ENCODE measurements at regions not wholly inside any gene's neighbourhood (a gene's known extent, or its start where the extent isn't known, plus 50 kb on each side); places are given as distances from the start of the nearest gene placed in this dataset.
"Not testable (repeated sequence)": the region's sequence is repeated elsewhere in the genome, so short reads cannot be mapped to it uniquely, and the experiment has no call there.

DNA sequence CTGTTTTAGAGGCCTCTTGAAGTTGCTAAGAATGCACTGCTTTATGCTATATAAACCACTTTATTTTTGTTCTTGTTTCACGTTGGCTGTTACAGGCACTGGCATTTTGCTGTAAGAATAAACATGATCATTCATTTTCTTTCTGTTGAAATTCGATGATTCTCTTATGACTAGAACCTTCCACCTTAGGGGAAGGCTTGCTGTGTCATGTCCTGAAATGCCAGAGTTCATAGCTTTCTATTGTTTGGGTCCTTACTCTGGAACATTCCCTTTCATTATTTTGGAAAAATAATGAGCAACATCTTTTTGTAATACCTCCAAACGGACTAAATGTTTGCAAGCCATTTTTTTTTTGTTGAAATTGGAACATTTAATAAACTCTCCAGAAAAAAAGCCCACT lies 495.1 kb upstream of the POT1 start:
- Mint-ChIP-seq H3K27me3 (ENCODE audit: insufficient read depth, unreplicated experiment) (peaks cover 3% of the 10 kb centered on the region), H3K4me3 (ENCODE audit: unreplicated experiment) (no peak overlapping the region), H3K4me1 (ENCODE audit: low read depth, unreplicated experiment) (no peaks in the 10 kb centered on the region), H3K27ac (ENCODE audit: unreplicated experiment) (no peak overlapping the region), H3K36me3 (ENCODE audit: insufficient read depth, unreplicated experiment) (no peaks in the 10 kb centered on the region), H3K9me3 (ENCODE audit: unreplicated experiment) (peaks cover 10% of the 10 kb centered on the region)
- TF ChIP-seq, protein P1, sequence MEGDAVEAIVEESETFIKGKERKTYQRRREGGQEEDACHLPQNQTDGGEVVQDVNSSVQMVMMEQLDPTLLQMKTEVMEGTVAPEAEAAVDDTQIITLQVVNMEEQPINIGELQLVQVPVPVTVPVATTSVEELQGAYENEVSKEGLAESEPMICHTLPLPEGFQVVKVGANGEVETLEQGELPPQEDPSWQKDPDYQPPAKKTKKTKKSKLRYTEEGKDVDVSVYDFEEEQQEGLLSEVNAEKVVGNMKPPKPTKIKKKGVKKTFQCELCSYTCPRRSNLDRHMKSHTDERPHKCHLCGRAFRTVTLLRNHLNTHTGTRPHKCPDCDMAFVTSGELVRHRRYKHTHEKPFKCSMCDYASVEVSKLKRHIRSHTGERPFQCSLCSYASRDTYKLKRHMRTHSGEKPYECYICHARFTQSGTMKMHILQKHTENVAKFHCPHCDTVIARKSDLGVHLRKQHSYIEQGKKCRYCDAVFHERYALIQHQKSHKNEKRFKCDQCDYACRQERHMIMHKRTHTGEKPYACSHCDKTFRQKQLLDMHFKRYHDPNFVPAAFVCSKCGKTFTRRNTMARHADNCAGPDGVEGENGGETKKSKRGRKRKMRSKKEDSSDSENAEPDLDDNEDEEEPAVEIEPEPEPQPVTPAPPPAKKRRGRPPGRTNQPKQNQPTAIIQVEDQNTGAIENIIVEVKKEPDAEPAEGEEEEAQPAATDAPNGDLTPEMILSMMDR (IDR thresholded peaks at IDR 0.05; ENCODE audit: insufficient read depth in 1 of 2, low read depth in 1 of 2, low read length in 1 of 2, severe bottlenecking in 1 of 2, unreplicated experiment in 1 of 2), result no peak
- Histone ChIP-seq H3K27me3 (replicated peaks; ENCODE audit: control insufficient read depth, insufficient read depth, low read length) (no peaks in the 10 kb centered on the region), H3K36me3 (ENCODE audit: control insufficient read depth, insufficient read depth, low read length) (no peaks in the 10 kb centered on the region), H3K4me3 (ENCODE audit: low read depth, low read length) (no peak overlapping the region), H3K9me3 (no peaks in the 10 kb centered on the region), H3K4me1 (no peaks in the 10 kb centered on the region)
- BruUV-seq (replicated peaks), result no TSS peak
- intact Hi-C loops (cut with micrococcal nuclease; ENCODE audit: unreplicated experiment), result no loop called here
- DNase-seq, result no peak
- POLR2A ChIA-PET, result no interaction called here
- CTCF ChIA-PET, result no interaction called here

GRCh38 chr7:125423458-125424155 lies 494.0 kb upstream of the POT1 start:
- Mint-ChIP-seq H3K27ac (ENCODE audit: unreplicated experiment) (no peak overlapping the region), H3K36me3 (ENCODE audit: insufficient read depth, unreplicated experiment) (no peaks in the 10 kb centered on the region), H3K9me3 (ENCODE audit: unreplicated experiment) (peaks cover 10% of the 10 kb centered on the region), H3K27me3 (ENCODE audit: insufficient read depth, unreplicated experiment) (peaks cover 3% of the 10 kb centered on the region), H3K4me3 (ENCODE audit: unreplicated experiment) (no peak overlapping the region), H3K4me1 (ENCODE audit: low read depth, unreplicated experiment) (no peaks in the 10 kb centered on the region)
- DNase-seq, result no peak
- intact Hi-C loops (cut with micrococcal nuclease; ENCODE audit: unreplicated experiment), result no loop called here
- H3K4me3 ChIP-seq (ENCODE audit: low read depth, low read length), result no peak overlapping the region
- no peaks in the 10 kb centered on the region for H3K4me1 ChIP-seq
- ChIA-PET CTCF (no interaction called here), POLR2A (no interaction called here)
- H3K36me3 ChIP-seq (ENCODE audit: control insufficient read depth, insufficient read depth, low read length), result no peaks in the 10 kb centered on the region
- BruUV-seq (replicated peaks), result no TSS peak
- H3K27me3 ChIP-seq (replicated peaks; ENCODE audit: control insufficient read depth, insufficient read depth, low read length), result no peaks in the 10 kb centered on the region
- no peaks in the 10 kb centered on the region for H3K9me3 ChIP-seq
- TF ChIP-seq, protein P1 (IDR thresholded peaks at IDR 0.05; ENCODE audit: insufficient read depth in 1 of 2, low read depth in 1 of 2, low read length in 1 of 2, severe bottlenecking in 1 of 2, unreplicated experiment in 1 of 2), result no peak

GRCh38 chr7:125421407-125421806 lies 491.8 kb upstream of the POT1 start:
- H3K36me3 Mint-ChIP-seq (ENCODE audit: insufficient read depth, unreplicated experiment); H3K27me3 ChIP-seq (replicated peaks; ENCODE audit: control insufficient read depth, insufficient read depth, low read length); H3K27ac Mint-ChIP-seq (ENCODE audit: unreplicated experiment); BruUV-seq (replicated peaks); CTCF ChIA-PET; H3K4me1 Mint-ChIP-seq (ENCODE audit: low read depth, unreplicated experiment); H3K27me3 Mint-ChIP-seq (ENCODE audit: insufficient read depth, unreplicated experiment); H3K4me3 Mint-ChIP-seq (ENCODE audit: unreplicated experiment); POLR2A ChIA-PET; H3K36me3 ChIP-seq (ENCODE audit: control insufficient read depth, insufficient read depth, low read length); H3K4me3 ChIP-seq (ENCODE audit: low read depth, low read length); H3K9me3 ChIP-seq; intact Hi-C loops (cut with micrococcal nuclease; ENCODE audit: unreplicated experiment); H3K4me1 ChIP-seq; DNase-seq: not testable (repeated sequence)
- H3K9me3 Mint-ChIP-seq (ENCODE audit: unreplicated experiment), result peaks cover 10% of the 10 kb centered on the region

All from Caco-2 (cell line).